Neuronal stem cell (in vitro differentiated cells): ENCODE measurements at regions not wholly inside any gene's neighbourhood (a gene's known extent, or its start where the extent isn't known, plus 50 kb on each side); places are given as distances from the start of the nearest gene placed in this dataset.

Experiments
- DNase-seq: peaks from one replicate; pipeline ENCODE4 v3.0.0-alpha.2; 2013; ENCODE audit warnings: low spot score
- H2AFZ ChIP-seq: one replicate; pipeline ENCODE4 v1.6.1; 2013; ENCODE audit warnings: mild to moderate bottlenecking, low read length, inconsistent platforms
- H2AK5ac ChIP-seq: 2 replicates; pipeline ENCODE4 v1.6.1; 2013; ENCODE audit warnings: low read depth, mild to moderate bottlenecking, inconsistent platforms, low read length, moderate library complexity, mixed read lengths
- H2BK120ac ChIP-seq: 2 replicates; pipeline ENCODE4 v1.6.1; 2013; ENCODE audit warnings: low read depth, mild to moderate bottlenecking, inconsistent platforms, low read length, moderate library complexity, mixed read lengths
- H2BK12ac ChIP-seq: one replicate; pipeline ENCODE4 v1.6.1; 2013; ENCODE audit warnings: low read length, inconsistent platforms
- H2BK15ac ChIP-seq: 2 replicates; pipeline ENCODE4 v1.6.1; 2013; ENCODE audit warnings: mild to moderate bottlenecking, low read length, inconsistent platforms, mixed read lengths
- H2BK5ac ChIP-seq: one replicate; pipeline ENCODE4 v1.6.1; 2013; ENCODE audit warnings: inconsistent platforms, mild to moderate bottlenecking, low read length, moderate library complexity
- H3K14ac ChIP-seq: one replicate; pipeline ENCODE4 v1.6.1; 2013; ENCODE audit warnings: low read length, inconsistent platforms
- H3K18ac ChIP-seq: 2 replicates; pipeline ENCODE4 v1.6.1; 2013; ENCODE audit warnings: low read length, inconsistent platforms
- H3K23ac ChIP-seq: 2 replicates; pipeline ENCODE4 v1.6.1; 2013; ENCODE audit warnings: low read depth, mild to moderate bottlenecking, mixed read lengths, low read length, inconsistent platforms; ENCODE audit not compliant: poor library complexity
- H3K27ac ChIP-seq: replicated peaks from 3 replicates; pipeline ENCODE4 v1.5.1; 2013; ENCODE audit warnings: low read length, inconsistent platforms
- H3K27me3 ChIP-seq, 3 experiments: 2 replicates each; pipeline ENCODE4 v1.6.1; 2013; ENCODE audit warnings: low read length in 3 of 3, mild to moderate bottlenecking in 2 of 3, inconsistent platforms in 1 of 3, low read depth in 1 of 3, mixed read lengths in 1 of 3, moderate library complexity in 1 of 3; ENCODE audit not compliant: control insufficient read depth in 3 of 3, insufficient read depth in 3 of 3
- H3K36me3 ChIP-seq, 2 donors: replicated peaks in 1 of 2; 2 replicates each; pipeline ENCODE4 v1.6.1; 2013; ENCODE audit warnings: low read length in 2 of 2; ENCODE audit not compliant: control insufficient read depth in 2 of 2, insufficient read depth in 2 of 2
- H3K4ac ChIP-seq: 2 replicates; pipeline ENCODE4 v1.6.1; 2013; ENCODE audit warnings: inconsistent platforms, mild to moderate bottlenecking, low read length, moderate library complexity
- H3K4me1 ChIP-seq, 2 donors: 1 replicate in 1 of 2; 2 replicates in 1 of 2; pipeline ENCODE4 v1.6.1; 2013; ENCODE audit warnings: low read length in 2 of 2, low read depth in 1 of 2; ENCODE audit not compliant: control insufficient read depth in 2 of 2, insufficient read depth in 1 of 2
- H3K4me2 ChIP-seq: one replicate; pipeline ENCODE4 v1.6.1; 2013; ENCODE audit warnings: mild to moderate bottlenecking, low read length, inconsistent platforms; ENCODE audit not compliant: insufficient read depth, poor library complexity, severe bottlenecking
- H3K4me3 ChIP-seq, 2 donors: 2 replicates each; pipeline ENCODE4 v1.5.1; 2013; ENCODE audit warnings: low read length in 2 of 2, mild to moderate bottlenecking in 2 of 2, inconsistent platforms in 1 of 2, moderate library complexity in 1 of 2
- H3K79me1 ChIP-seq: one replicate; pipeline ENCODE4 v1.6.1; 2013; ENCODE audit warnings: low read depth, mild to moderate bottlenecking, inconsistent platforms, low read length, moderate library complexity
- H3K9ac ChIP-seq: one replicate; pipeline ENCODE4 v1.6.1; 2013; ENCODE audit warnings: mild to moderate bottlenecking, low read depth, low read length, inconsistent platforms; ENCODE audit not compliant: poor library complexity
- H3K9me3 ChIP-seq, 2 donors: replicated peaks in 1 of 2; 2 replicates each; pipeline versions ENCODE3 to v1.6.1; 2013; ENCODE audit warnings: low read length in 2 of 2, mild to moderate bottlenecking in 2 of 2, inconsistent platforms in 1 of 2, low read depth in 1 of 2, mixed read lengths in 1 of 2, moderate library complexity in 1 of 2; ENCODE audit not compliant: control insufficient read depth in 2 of 2, insufficient read depth in 1 of 2
- H4K8ac ChIP-seq: one replicate; pipeline ENCODE4 v1.6.1; 2013; ENCODE audit warnings: low read depth, mild to moderate bottlenecking, inconsistent platforms, low read length, moderate library complexity
- H4K91ac ChIP-seq: one replicate; pipeline ENCODE4 v1.6.1; 2013; ENCODE audit warnings: low read length, low read depth, mild to moderate bottlenecking, inconsistent platforms; ENCODE audit not compliant: poor library complexity
- WGBS, 2 donors: extraction: QIAGEN DNeasy Blood & Tissue Kit; methylation state at CpG; one replicate each; pipeline ENCODE4 v1.1.7; 2013; ENCODE audit warnings: missing lambda C conversion rate in 2 of 2, mixed read lengths in 1 of 2; ENCODE audit not compliant: insufficient read length in 2 of 2, insufficient replicate concordance in 1 of 2; ENCODE audit errors: extremely low coverage in 2 of 2; 5-methylcytosine and 5-hydroxymethylcytosine counted together

- Histone ChIP-seq H4K8ac (no peak overlapping the region), H2BK12ac (no peak overlapping the region), H3K27ac (no peak overlapping the region), H2AFZ (no peak overlapping the region), H3K23ac (no peak overlapping the region), H3K4ac (no peak overlapping the region), H2BK120ac (no peak overlapping the region), H3K9ac (no peak overlapping the region), H3K9me3 (peaks cover 2 to 3% of the 10 kb centered on the region in 2 donors), H2BK15ac (no peak overlapping the region), H3K27me3 (no peaks in the 10 kb centered on the region), H3K18ac (no peak overlapping the region), H3K4me2 (no peak overlapping the region), H2AK5ac (no peak overlapping the region), H2BK5ac (no peak overlapping the region), H3K79me1 (no peaks in the 10 kb centered on the region), H3K4me3 (no peak overlapping the region), H4K91ac (no peak overlapping the region), H3K14ac (no peak overlapping the region), H3K4me1 (peaks cover 12 to 16% of the 10 kb centered on the region in 2 donors), H3K36me3 (no peaks in the 10 kb centered on the region)
- WGBS, 2 donors: no CpG with 5 or more reads among the region's 1 CpG
- no peak for DNase-seq
Observed at GRCh38 chr9:107180206-107180605, 102.9 kb upstream of the RAD23B start.

- Histone ChIP-seq H3K36me3 (no peaks in the 10 kb centered on the region), H3K18ac (no peak overlapping the region), H3K14ac (no peak overlapping the region), H4K8ac (no peak overlapping the region), H3K4ac (no peak overlapping the region), H3K79me1 (no peaks in the 10 kb centered on the region), H2BK5ac (no peak overlapping the region), H3K27ac (no peak overlapping the region), H4K91ac (no peak overlapping the region), H3K4me3 (no peak overlapping the region), H3K27me3 (no peaks in the 10 kb centered on the region), H3K9ac (no peak overlapping the region), H2AFZ (no peak overlapping the region), H3K4me2 (no peak overlapping the region), H3K23ac (no peak overlapping the region), H3K9me3 (peaks cover 2 to 3% of the 10 kb centered on the region in 2 donors), H2BK15ac (no peak overlapping the region), H2AK5ac (no peak overlapping the region), H2BK120ac (no peak overlapping the region), H3K4me1 (no peaks in the 10 kb centered on the region), H2BK12ac (no peak overlapping the region)
- no peak for DNase-seq
Observed at GRCh38 chr9:107183176-107183575, 99.9 kb upstream of the RAD23B start.

GRCh38 chr9:107188376-107188775, 94.7 kb upstream of the RAD23B start:
- no CpG with 5 or more reads among the region's 1 CpG for WGBS, 2 donors
- H3K27ac ChIP-seq: no peak overlapping the region
- H3K9me3 ChIP-seq: peaks cover 0 to 2% of the 10 kb centered on the region in 2 donors
- peaks cover 0 to 4% of the 10 kb centered on the region in 2 donors for H3K4me1 ChIP-seq
- no peak overlapping the region for H3K4me2 ChIP-seq
- no peak overlapping the region for H4K91ac ChIP-seq
- no peak overlapping the region for H3K18ac ChIP-seq
- no peak overlapping the region for H2BK12ac ChIP-seq
- no peak overlapping the region for H3K4me3 ChIP-seq
- no peak overlapping the region for H2BK15ac ChIP-seq
- H3K27me3 ChIP-seq: no peaks in the 10 kb centered on the region
- H2AK5ac ChIP-seq: no peak overlapping the region
- H3K14ac ChIP-seq: no peak overlapping the region
- no peak overlapping the region for H2AFZ ChIP-seq
- H3K36me3 ChIP-seq: no peaks in the 10 kb centered on the region
- DNase-seq: no peak
- no peak overlapping the region for H3K9ac ChIP-seq
- H3K23ac ChIP-seq: no peak overlapping the region
- H3K79me1 ChIP-seq: no peaks in the 10 kb centered on the region
- no peak overlapping the region for H4K8ac ChIP-seq
- no peak overlapping the region for H2BK120ac ChIP-seq
- H3K4ac ChIP-seq: no peak overlapping the region
- H2BK5ac ChIP-seq: no peak overlapping the region

- H2BK12ac ChIP-seq: no peak overlapping the region
- no peak overlapping the region for H3K4ac ChIP-seq
- no peak overlapping the region for H3K18ac ChIP-seq
- H4K91ac ChIP-seq: no peak overlapping the region
- H2BK15ac ChIP-seq: no peak overlapping the region
- H2BK120ac ChIP-seq: no peak overlapping the region
- H3K27me3 ChIP-seq: no peaks in the 10 kb centered on the region
- no peak overlapping the region for H3K4me2 ChIP-seq
- DNase-seq: no peak
- no CpG with 5 or more reads among the region's 3 CpGs for WGBS, 2 donors
- H3K36me3 ChIP-seq: no peaks in the 10 kb centered on the region
- no peak overlapping the region for H3K23ac ChIP-seq
- no peak overlapping the region for H4K8ac ChIP-seq
- no peak overlapping the region for H3K4me3 ChIP-seq
- no peaks in the 10 kb centered on the region for H3K9me3 ChIP-seq
- H2AFZ ChIP-seq: no peak overlapping the region
- H2AK5ac ChIP-seq: no peak overlapping the region
- no peaks in the 10 kb centered on the region for H3K79me1 ChIP-seq
- H3K27ac ChIP-seq: no peak overlapping the region
- no peak overlapping the region for H3K14ac ChIP-seq
- peaks cover 0 to 4% of the 10 kb centered on the region in 2 donors for H3K4me1 ChIP-seq
- no peak overlapping the region for H2BK5ac ChIP-seq
- H3K9ac ChIP-seq: no peak overlapping the region
Observed at GRCh38 chr9:107190061-107190935, 92.8 kb upstream of the RAD23B start.
